Body of pancreas (tissue), 4 donors: ENCODE measurements at regions not wholly inside any gene's neighbourhood (a gene's known extent, or its start where the extent isn't known, plus 50 kb on each side); places are given as distances from the start of the nearest gene placed in this dataset.

Experiments used
- POLR2A ChIP-seq, 3 donors: fragments of 450-650 bp; IDR thresholded peaks; one replicate each; pipeline ENCODE4 v1.6.1; 2016; ENCODE audit warnings: antibody characterized with exemption in 3 of 3, mild to moderate bottlenecking in 2 of 3
- TF ChIP-seq, protein P1 (sequence below), 7 experiments: fragments of 450-650 bp in 4 of 7; fragments of 200-600 bp in 3 of 7; sonication (generic) in 3 of 7; IDR thresholded peaks; one replicate each; pipeline ENCODE4 v1.5.1; 2016 to 2019; ENCODE audit warnings: antibody characterized with exemption in 7 of 7

GRCh38 chr4:137421796-137422195 is 110.5 kb downstream of the PCDH18 start:
- TF ChIP-seq, protein P1, sequence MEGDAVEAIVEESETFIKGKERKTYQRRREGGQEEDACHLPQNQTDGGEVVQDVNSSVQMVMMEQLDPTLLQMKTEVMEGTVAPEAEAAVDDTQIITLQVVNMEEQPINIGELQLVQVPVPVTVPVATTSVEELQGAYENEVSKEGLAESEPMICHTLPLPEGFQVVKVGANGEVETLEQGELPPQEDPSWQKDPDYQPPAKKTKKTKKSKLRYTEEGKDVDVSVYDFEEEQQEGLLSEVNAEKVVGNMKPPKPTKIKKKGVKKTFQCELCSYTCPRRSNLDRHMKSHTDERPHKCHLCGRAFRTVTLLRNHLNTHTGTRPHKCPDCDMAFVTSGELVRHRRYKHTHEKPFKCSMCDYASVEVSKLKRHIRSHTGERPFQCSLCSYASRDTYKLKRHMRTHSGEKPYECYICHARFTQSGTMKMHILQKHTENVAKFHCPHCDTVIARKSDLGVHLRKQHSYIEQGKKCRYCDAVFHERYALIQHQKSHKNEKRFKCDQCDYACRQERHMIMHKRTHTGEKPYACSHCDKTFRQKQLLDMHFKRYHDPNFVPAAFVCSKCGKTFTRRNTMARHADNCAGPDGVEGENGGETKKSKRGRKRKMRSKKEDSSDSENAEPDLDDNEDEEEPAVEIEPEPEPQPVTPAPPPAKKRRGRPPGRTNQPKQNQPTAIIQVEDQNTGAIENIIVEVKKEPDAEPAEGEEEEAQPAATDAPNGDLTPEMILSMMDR (IDR thresholded peaks at IDR 0.05) = no peak
- TF ChIP-seq POLR2A (IDR thresholded peaks at IDR 0.05) = no peak
